ENCODE measurements at regions not wholly inside any gene's neighbourhood (a gene's known extent, or its start where the extent isn't known, plus 50 kb on each side); places are given as distances from the start of the nearest gene placed in this dataset.

- no peaks in the 10 kb centered on the region for H3K27me3 ChIP-seq (ENCODE audit: control insufficient read depth, extremely low read depth, insufficient read depth, low read length)
- no peaks in the 10 kb centered on the region for H3K36me3 ChIP-seq (ENCODE audit: control insufficient read depth in 2 of 2, extremely low read depth in 1 of 2, insufficient read depth in 2 of 2, low read length in 2 of 2)
- H4K20me1 ChIP-seq (ENCODE audit: control insufficient read depth, extremely low read depth, insufficient read depth, low read length): no peaks in the 10 kb centered on the region
- H3K9ac ChIP-seq (ENCODE audit: control insufficient read depth, extremely low read depth, insufficient read depth, low read length): no peak overlapping the region
- FAIRE-seq (no peak), DNase-seq (ENCODE audit: low read depth, low spot score) (no peak)
- TF ChIP-seq EZH2 (IDR thresholded peaks at IDR 0.05; ENCODE audit: low read length) (no peak), CTCF (optimal IDR thresholded peaks at IDR 0.05 in 1 of 3, IDR thresholded peaks at IDR 0.05 in 1 of 3, conservative IDR thresholded peaks at IDR 0.05 in 1 of 3; ENCODE audit: extremely low read depth in 1 of 3, insufficient read depth in 2 of 3, low read length in 3 of 3) (no peak)
- no peak overlapping the region for H2AFZ ChIP-seq (ENCODE audit: control insufficient read depth, low read length)
- H3K4me3 ChIP-seq (ENCODE audit: control insufficient read depth in 2 of 3, extremely low read depth in 1 of 3, insufficient read depth in 2 of 3, low read depth in 1 of 3, low read length in 3 of 3): no peak overlapping the region
- dilution Hi-C loops (cut with MboI; ENCODE audit: extremely low pct_ligation_motif_present, low sequenced_read_pairs): no loop called here
- no peaks in the 10 kb centered on the region for H3K79me2 ChIP-seq (ENCODE audit: control insufficient read depth, insufficient read depth, low read length)
- H3K27ac ChIP-seq (ENCODE audit: control insufficient read depth, insufficient read depth, low read length): no peak overlapping the region
- no peaks in the 10 kb centered on the region for H3K9me1 ChIP-seq (ENCODE audit: control insufficient read depth, extremely low read depth, insufficient read depth, low read length)
- H3K4me1 ChIP-seq (ENCODE audit: control insufficient read depth, extremely low read depth, insufficient read depth, low read length): no peaks in the 10 kb centered on the region
- H3K9me3 ChIP-seq (ENCODE audit: control insufficient read depth, low read depth, low read length): no peaks in the 10 kb centered on the region
- H3K4me2 ChIP-seq (ENCODE audit: control insufficient read depth, extremely low read depth, insufficient read depth, low read depth, low read length): no peak overlapping the region
Measured at GRCh38 chr9:103757062-103757461, 337.0 kb upstream of the SMC2 start.

GRCh38 chr9:103761466-103761865 is 332.6 kb upstream of the SMC2 start:
- H3K4me2 ChIP-seq (ENCODE audit: control insufficient read depth, extremely low read depth, insufficient read depth, low read depth, low read length): no peak overlapping the region
- H3K27ac ChIP-seq (ENCODE audit: control insufficient read depth, insufficient read depth, low read length): no peak overlapping the region
- H3K4me1 ChIP-seq (ENCODE audit: control insufficient read depth, extremely low read depth, insufficient read depth, low read length): no peaks in the 10 kb centered on the region
- no peaks in the 10 kb centered on the region for H3K9me1 ChIP-seq (ENCODE audit: control insufficient read depth, extremely low read depth, insufficient read depth, low read length)
- H3K4me3 ChIP-seq (ENCODE audit: control insufficient read depth in 2 of 3, extremely low read depth in 1 of 3, insufficient read depth in 2 of 3, low read depth in 1 of 3, low read length in 3 of 3): no peak overlapping the region
- H2AFZ ChIP-seq (ENCODE audit: control insufficient read depth, low read length): no peak overlapping the region
- no peaks in the 10 kb centered on the region for H3K79me2 ChIP-seq (ENCODE audit: control insufficient read depth, insufficient read depth, low read length)
- no peaks in the 10 kb centered on the region for H3K9me3 ChIP-seq (ENCODE audit: control insufficient read depth, low read depth, low read length)
- no peak for FAIRE-seq
- no peaks in the 10 kb centered on the region for H3K27me3 ChIP-seq (ENCODE audit: control insufficient read depth, extremely low read depth, insufficient read depth, low read length)
- dilution Hi-C loops (cut with MboI; ENCODE audit: extremely low pct_ligation_motif_present, low sequenced_read_pairs): no loop called here
- no peaks in the 10 kb centered on the region for H4K20me1 ChIP-seq (ENCODE audit: control insufficient read depth, extremely low read depth, insufficient read depth, low read length)
- no peak overlapping the region for H3K9ac ChIP-seq (ENCODE audit: control insufficient read depth, extremely low read depth, insufficient read depth, low read length)
- TF ChIP-seq CTCF (optimal IDR thresholded peaks at IDR 0.05 in 1 of 3, IDR thresholded peaks at IDR 0.05 in 1 of 3, conservative IDR thresholded peaks at IDR 0.05 in 1 of 3; ENCODE audit: extremely low read depth in 1 of 3, insufficient read depth in 2 of 3, low read length in 3 of 3): no peak
- TF ChIP-seq EZH2 (IDR thresholded peaks at IDR 0.05; ENCODE audit: low read length): no peak
- no peaks in the 10 kb centered on the region for H3K36me3 ChIP-seq (ENCODE audit: control insufficient read depth in 2 of 2, extremely low read depth in 1 of 2, insufficient read depth in 2 of 2, low read length in 2 of 2)
- DNase-seq (ENCODE audit: low read depth, low spot score): no peak

All from keratinocyte (primary cell).